ENCODE measurements at regions not wholly inside any gene's neighbourhood (a gene's known extent, or its start where the extent isn't known, plus 50 kb on each side); places are given as distances from the start of the nearest gene placed in this dataset.

DNA sequence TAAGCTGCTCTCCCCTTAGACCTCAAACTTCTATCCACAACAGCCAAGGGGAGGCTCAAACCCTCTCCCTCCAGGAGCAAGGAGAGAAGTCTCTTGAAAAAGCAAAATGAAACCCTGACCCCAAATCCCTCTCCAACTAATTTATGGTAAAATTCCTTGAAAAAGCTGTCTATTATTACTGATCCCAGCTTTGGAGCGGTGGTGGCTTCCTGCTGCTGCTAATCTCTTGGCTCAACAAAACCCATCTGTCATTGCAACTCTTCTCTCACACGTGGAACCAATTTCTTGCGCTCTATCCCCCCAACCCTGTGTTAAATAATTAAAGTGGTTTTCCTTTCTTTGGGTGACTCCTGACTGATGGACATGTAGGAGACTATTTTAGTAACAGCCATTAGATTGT, 64.1 kb upstream of the OXGR1 start:
- TF ChIP-seq, protein P1, sequence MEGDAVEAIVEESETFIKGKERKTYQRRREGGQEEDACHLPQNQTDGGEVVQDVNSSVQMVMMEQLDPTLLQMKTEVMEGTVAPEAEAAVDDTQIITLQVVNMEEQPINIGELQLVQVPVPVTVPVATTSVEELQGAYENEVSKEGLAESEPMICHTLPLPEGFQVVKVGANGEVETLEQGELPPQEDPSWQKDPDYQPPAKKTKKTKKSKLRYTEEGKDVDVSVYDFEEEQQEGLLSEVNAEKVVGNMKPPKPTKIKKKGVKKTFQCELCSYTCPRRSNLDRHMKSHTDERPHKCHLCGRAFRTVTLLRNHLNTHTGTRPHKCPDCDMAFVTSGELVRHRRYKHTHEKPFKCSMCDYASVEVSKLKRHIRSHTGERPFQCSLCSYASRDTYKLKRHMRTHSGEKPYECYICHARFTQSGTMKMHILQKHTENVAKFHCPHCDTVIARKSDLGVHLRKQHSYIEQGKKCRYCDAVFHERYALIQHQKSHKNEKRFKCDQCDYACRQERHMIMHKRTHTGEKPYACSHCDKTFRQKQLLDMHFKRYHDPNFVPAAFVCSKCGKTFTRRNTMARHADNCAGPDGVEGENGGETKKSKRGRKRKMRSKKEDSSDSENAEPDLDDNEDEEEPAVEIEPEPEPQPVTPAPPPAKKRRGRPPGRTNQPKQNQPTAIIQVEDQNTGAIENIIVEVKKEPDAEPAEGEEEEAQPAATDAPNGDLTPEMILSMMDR (IDR thresholded peaks at IDR 0.05): no peak
- no peak for TF ChIP-seq POLR2A (IDR thresholded peaks at IDR 0.05)

Data from lower leg skin (tissue), 3 donors.